DMS 273 treated with DMSO at 0.1 percent for 48 hours (cell line): ENCODE measurements at regions not wholly inside any gene's neighbourhood (a gene's known extent, or its start where the extent isn't known, plus 50 kb on each side); places are given as distances from the start of the nearest gene placed in this dataset.

Source experiments
- DNase-seq: peaks from one replicate; lab custom pipeline; 2025; lab: John Stamatoyannopoulos, UW

GRCh38 chr12:123041042-123041531 lies 60.6 kb downstream of the ARL6IP4 start:
- no peak for DNase-seq

- DNase-seq: no peak
Observed at GRCh38 chr12:123040106-123040505, 59.6 kb downstream of the ARL6IP4 start.

GRCh38 chr12:123038966-123039365 lies 58.5 kb downstream of the ARL6IP4 start:
- no peak for DNase-seq

- no peak for DNase-seq
Observed at GRCh38 chr12:123038486-123038885, 58.0 kb downstream of the ARL6IP4 start.

GRCh38 chr12:123037791-123038190 lies 57.3 kb downstream of the ARL6IP4 start:
- DNase-seq: no peak

GRCh38 chr12:123036466-123037285 lies 56.2 kb downstream of the ARL6IP4 start:
- no peak for DNase-seq

GRCh38 chr12:123035841-123036240 lies 55.4 kb downstream of the ARL6IP4 start:
- DNase-seq: no peak

GRCh38 chr12:123034865-123035264 lies 54.4 kb downstream of the ARL6IP4 start:
- no peak for DNase-seq

GRCh38 chr12:123034022-123034541 lies 53.6 kb downstream of the ARL6IP4 start:
- DNase-seq: no peak

- no peak for DNase-seq
Observed at GRCh38 chr12:123033392-123034021, 53.0 kb downstream of the ARL6IP4 start.

GRCh38 chr12:123032736-123033391 lies 52.4 kb downstream of the ARL6IP4 start:
- no peak for DNase-seq
